ENCODE measurements at regions not wholly inside any gene's neighbourhood (a gene's known extent, or its start where the extent isn't known, plus 50 kb on each side); places are given as distances from the start of the nearest gene placed in this dataset.

DNA sequence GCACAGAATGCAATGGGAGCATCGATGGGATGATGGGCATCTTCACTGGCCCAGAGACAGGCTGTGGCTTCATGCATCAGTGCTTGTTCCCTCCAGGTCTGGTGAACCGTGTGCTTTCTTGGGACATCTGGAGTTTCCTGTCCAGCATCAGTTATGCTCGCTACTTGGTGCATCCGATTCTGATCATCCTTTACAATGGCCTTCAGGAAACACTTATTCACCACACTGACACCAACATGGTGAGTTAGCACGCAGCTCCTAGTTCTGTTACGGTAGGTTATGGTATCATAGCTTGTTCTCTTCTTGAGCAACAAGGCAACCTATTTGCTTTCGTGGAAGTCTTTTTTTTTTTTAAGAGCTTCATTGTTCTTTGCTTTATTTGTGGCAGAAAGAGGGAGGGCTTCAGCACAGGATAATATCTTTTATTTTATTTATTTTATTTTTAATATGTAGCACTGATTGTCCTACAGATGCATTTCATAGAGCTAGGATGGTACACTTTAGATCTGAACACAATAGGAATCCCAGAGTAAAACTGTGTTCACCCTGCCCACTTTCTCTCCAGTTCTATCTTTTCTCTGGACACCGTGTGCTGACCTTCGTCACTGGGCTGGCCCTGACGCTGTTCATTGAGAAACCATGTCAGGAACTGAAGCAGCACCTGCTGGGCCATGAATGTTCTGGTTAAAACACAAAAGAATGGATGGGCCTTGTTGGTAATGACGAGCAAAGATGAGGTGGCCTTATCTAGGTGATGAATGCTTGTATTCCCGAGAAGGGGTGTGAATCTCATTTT lies 71.2 kb upstream of the SEC11C start:
- no peaks in the 10 kb centered on the region for H3K36me3 Mint-ChIP-seq
- DNase-seq = no peak
- Histone ChIP-seq H4K20me1 (ENCODE audit: insufficient read depth, low read length) (no peaks in the 10 kb centered on the region), H3K4me2 (replicated peaks; ENCODE audit: extremely low read depth, low read length, poor library complexity, severe bottlenecking) (no peak overlapping the region), H3K79me2 (ENCODE audit: insufficient read depth, low read length) (no peaks in the 10 kb centered on the region), H3K9me3 (replicated peaks in 1 of 2; ENCODE audit: control insufficient read depth in 1 of 2, insufficient read depth in 1 of 2, low read length in 2 of 2) (no peaks in the 10 kb centered on the region), H2AFZ (ENCODE audit: insufficient read depth, low read depth, low read length, poor library complexity, severe bottlenecking) (no peak overlapping the region), H3K36me3 (replicated peaks in 1 of 2; ENCODE audit: control insufficient read depth in 1 of 2, insufficient read depth in 2 of 2, low read length in 2 of 2) (no peaks in the 10 kb centered on the region), H3K9ac (ENCODE audit: insufficient read depth, low read length, poor library complexity, severe bottlenecking) (no peak overlapping the region), H3K4me1 (ENCODE audit: control insufficient read depth in 1 of 2, insufficient read depth in 2 of 2, low read length in 2 of 2) (no peaks in the 10 kb centered on the region), H3K4me3 (replicated peaks in 1 of 3; ENCODE audit: low read depth in 2 of 3, low read length in 3 of 3) (no peak overlapping the region), H3K27ac (ENCODE audit: low read depth in 1 of 2, low read length in 2 of 2) (no peak overlapping the region), H3K27me3 (ENCODE audit: control insufficient read depth in 2 of 2, insufficient read depth in 2 of 2, low read length in 2 of 2) (no peaks in the 10 kb centered on the region)
- 90% methylated on average over 2 of the region's 12 CpGs for WGBS (ENCODE audit: insufficient coverage)
- peak; percentile 13 for TF ChIP-seq CTCF (IDR thresholded peaks at IDR 0.05)
- H3K4me1 Mint-ChIP-seq = peaks cover 3% of the 10 kb centered on the region
- intact Hi-C loops (cut with micrococcal nuclease) = no loop called here
- no peak overlapping the region for H3K4me3 Mint-ChIP-seq
- no peaks in the 10 kb centered on the region for H3K9me3 Mint-ChIP-seq
- H3K27ac Mint-ChIP-seq = peak overlapping the region in 1 of 7 donors; percentile 15
- peaks cover 1 to 7% (median 6%) of the 10 kb centered on the region in 3 donors for H3K27me3 Mint-ChIP-seq (ENCODE audit: low read depth in 3 of 3)

DNA sequence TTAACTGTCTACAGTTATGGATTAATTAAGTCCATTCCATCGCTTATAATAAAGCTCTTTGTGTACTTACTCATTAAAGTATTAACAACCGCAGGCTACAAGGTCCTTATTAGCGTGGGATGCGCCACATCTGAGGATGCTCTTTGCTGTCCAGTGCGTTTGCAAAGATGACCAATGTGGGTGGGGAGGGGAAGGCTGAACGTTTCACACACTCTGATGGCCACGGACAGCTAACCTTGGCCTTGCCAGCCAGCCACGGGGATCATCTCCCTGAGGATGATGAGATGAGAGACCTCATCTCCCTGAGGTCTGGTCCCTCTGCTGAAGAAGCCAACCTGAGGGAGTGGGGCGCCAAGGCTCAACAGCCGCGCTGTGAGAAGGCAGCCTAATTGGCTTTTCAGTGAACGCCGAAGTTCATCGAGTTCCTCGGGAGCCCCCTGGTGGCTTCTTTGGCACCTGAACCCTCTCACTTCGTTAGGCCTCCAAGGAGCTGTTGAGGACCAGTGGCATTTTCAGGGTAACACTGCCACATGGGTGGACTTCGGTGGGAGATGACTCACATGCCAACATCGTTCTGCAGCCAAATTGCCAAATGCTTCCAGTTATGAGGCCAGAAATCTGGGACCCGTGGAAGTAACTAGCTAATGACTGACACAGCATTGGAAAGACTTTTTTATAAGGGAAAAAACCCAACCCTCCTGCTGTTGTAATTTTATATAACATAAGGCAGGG lies 69.3 kb upstream of the SEC11C start:
- Histone ChIP-seq H2AFZ (ENCODE audit: insufficient read depth, low read depth, low read length, poor library complexity, severe bottlenecking) (no peak overlapping the region), H4K20me1 (ENCODE audit: insufficient read depth, low read length) (no peaks in the 10 kb centered on the region), H3K79me2 (ENCODE audit: insufficient read depth, low read length) (no peaks in the 10 kb centered on the region), H3K4me1 (ENCODE audit: control insufficient read depth in 1 of 2, insufficient read depth in 2 of 2, low read length in 2 of 2) (no peaks in the 10 kb centered on the region), H3K9ac (ENCODE audit: insufficient read depth, low read length, poor library complexity, severe bottlenecking) (no peak overlapping the region), H3K4me3 (replicated peaks in 1 of 3; ENCODE audit: low read depth in 2 of 3, low read length in 3 of 3) (no peak overlapping the region), H3K4me2 (replicated peaks; ENCODE audit: extremely low read depth, low read length, poor library complexity, severe bottlenecking) (no peak overlapping the region), H3K36me3 (replicated peaks in 1 of 2; ENCODE audit: control insufficient read depth in 1 of 2, insufficient read depth in 2 of 2, low read length in 2 of 2) (no peaks in the 10 kb centered on the region), H3K9me3 (replicated peaks in 1 of 2; ENCODE audit: control insufficient read depth in 1 of 2, insufficient read depth in 1 of 2, low read length in 2 of 2) (no peaks in the 10 kb centered on the region), H3K27ac (ENCODE audit: low read depth in 1 of 2, low read length in 2 of 2) (no peak overlapping the region), H3K27me3 (ENCODE audit: control insufficient read depth in 2 of 2, insufficient read depth in 2 of 2, low read length in 2 of 2) (no peaks in the 10 kb centered on the region)
- Mint-ChIP-seq H3K36me3 (no peaks in the 10 kb centered on the region), H3K27me3 (ENCODE audit: low read depth in 3 of 3) (peaks cover 1 to 6% (median 4%) of the 10 kb centered on the region in 3 donors), H3K4me1 (peaks cover 3% of the 10 kb centered on the region), H3K4me3 (no peak overlapping the region), H3K9me3 (no peaks in the 10 kb centered on the region), H3K27ac (no peak overlapping the region)
- peak; percentile 38 to 64 (median 49) for DNase-seq
- peak; percentile 91 for TF ChIP-seq CTCF (IDR thresholded peaks at IDR 0.05)
- intact Hi-C loops (cut with micrococcal nuclease) = no loop called here
- 30% methylated on average over 15 of the region's 19 CpGs for WGBS (ENCODE audit: insufficient coverage)

Measured in CD14-positive monocyte (primary cell).